Cardiac muscle cell (in vitro differentiated cells and primary cell): ENCODE measurements at regions not wholly inside any gene's neighbourhood (a gene's known extent, or its start where the extent isn't known, plus 50 kb on each side); places are given as distances from the start of the nearest gene placed in this dataset.

ENCODE experiments used
- DNase-seq, 2 donors: peaks; one replicate each; pipeline versions ENCODE4 v3.0.0 to v3.0.0-alpha.2; 2010 to 2017; ENCODE audit warnings: low read depth in 1 of 2, low spot score in 1 of 2
- H3K27ac ChIP-seq: fragments of 200-600 bp; sonication (generic); 2 replicates; pipeline ENCODE4 v1.5.1; 2016
- H3K27me3 ChIP-seq: fragments of 200-600 bp; sonication (generic); 2 replicates; pipeline ENCODE4 v1.6.0; 2016; ENCODE audit warnings: control low read depth
- H3K36me3 ChIP-seq: fragments of 200-600 bp; sonication (generic); 2 replicates; pipeline ENCODE4 v1.5.1; 2016; ENCODE audit warnings: control low read depth
- H3K4me1 ChIP-seq: fragments of 200-600 bp; sonication (generic); 2 replicates; pipeline ENCODE4 v1.8.1; 2017; ENCODE audit warnings: low read depth, mild to moderate bottlenecking, mixed run types
- H3K4me3 ChIP-seq: fragments of 200-600 bp; sonication (generic); 2 replicates; pipeline ENCODE4 v1.5.1; 2016; ENCODE audit warnings: mild to moderate bottlenecking
- H3K9me3 ChIP-seq: fragments of 200-600 bp; sonication (generic); 2 replicates; pipeline ENCODE4 v1.5.1; 2017; ENCODE audit warnings: low read depth, mild to moderate bottlenecking, control low read depth
- CTCF ChIP-seq: IDR thresholded peaks from 2 replicates; pipeline ENCODE4 v1.5.1; 2012; ENCODE audit warnings: low read depth, mild to moderate bottlenecking, low read length

DNA sequence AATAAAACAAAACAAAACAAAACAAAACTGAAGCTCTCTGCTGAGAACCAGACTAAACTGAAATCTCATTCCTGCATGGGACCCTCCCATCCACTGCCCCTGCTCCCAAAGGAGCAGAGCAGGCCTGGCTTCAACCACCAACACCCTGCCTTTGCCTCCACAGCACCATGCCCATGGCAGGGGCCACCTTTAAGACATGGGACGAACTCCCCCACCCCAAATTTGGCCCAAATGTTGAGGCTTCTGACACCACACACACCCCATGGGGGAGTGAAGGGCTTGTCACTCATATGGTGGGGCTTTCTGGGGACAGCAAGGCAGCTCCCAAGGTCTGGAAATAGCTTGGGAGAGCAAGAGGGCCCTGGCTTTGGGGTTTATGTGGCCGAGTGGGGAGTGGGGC is 177.2 kb downstream of the KIF26A start:
- TF ChIP-seq CTCF, result no peak

GRCh38 chr14:104316121-104316722 is 177.8 kb downstream of the KIF26A start:
- H3K4me1 ChIP-seq, result no peaks in the 10 kb centered on the region
- H3K27ac ChIP-seq, result no peak overlapping the region
- no peaks in the 10 kb centered on the region for H3K36me3 ChIP-seq
- no peaks in the 10 kb centered on the region for H3K9me3 ChIP-seq
- no peak for TF ChIP-seq CTCF
- no peaks in the 10 kb centered on the region for H3K27me3 ChIP-seq
- no peak overlapping the region for H3K4me3 ChIP-seq
- DNase-seq, result no peak

More for the DNA sequence above, 177.2 kb downstream of the KIF26A start:
- Histone ChIP-seq H3K9me3 (no peaks in the 10 kb centered on the region), H3K4me1 (no peaks in the 10 kb centered on the region), H3K27ac (no peak overlapping the region), H3K36me3 (no peaks in the 10 kb centered on the region), H3K4me3 (no peak overlapping the region), H3K27me3 (no peaks in the 10 kb centered on the region)
- DNase-seq, result no peak

DNA sequence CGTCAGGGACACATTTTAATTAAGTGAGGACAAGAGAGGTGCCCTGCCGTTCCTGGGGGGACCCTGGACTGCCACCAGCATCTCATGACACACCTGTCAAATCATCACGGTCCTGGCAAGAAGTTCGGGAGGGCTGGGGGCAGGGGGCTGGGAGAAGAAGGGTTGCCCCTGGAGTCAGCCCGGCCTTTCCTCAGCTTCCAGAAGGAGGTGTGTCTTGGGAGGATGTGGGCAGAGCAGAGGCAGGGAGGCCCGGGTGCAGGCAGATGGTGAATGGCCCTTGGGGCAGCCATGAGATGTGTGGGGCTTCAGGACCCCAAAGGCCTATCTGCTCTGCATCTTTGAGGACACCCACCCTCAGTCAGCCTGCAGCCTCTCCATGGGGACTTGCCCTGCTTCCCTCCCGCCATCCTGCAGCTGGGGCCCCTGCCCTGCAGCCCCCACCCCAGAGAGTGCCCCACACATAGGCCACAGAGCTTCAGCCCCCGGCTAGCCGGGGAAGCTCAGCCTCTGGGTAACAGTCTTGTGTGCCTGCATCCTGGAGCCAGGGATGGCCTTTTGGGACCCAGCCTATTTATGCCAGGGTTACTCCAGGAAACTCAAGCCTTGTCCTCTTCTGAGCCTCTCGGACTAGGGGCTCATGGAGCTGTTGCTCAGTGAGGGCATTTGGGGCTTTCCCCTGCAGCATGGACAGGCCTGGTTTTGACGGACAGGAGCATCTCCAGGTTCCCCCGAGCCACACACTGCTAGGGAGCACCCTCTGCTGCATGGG is 178.5 kb downstream of the KIF26A start:
- Histone ChIP-seq H3K4me1 (no peaks in the 10 kb centered on the region), H3K36me3 (no peaks in the 10 kb centered on the region), H3K27ac (no peak overlapping the region), H3K9me3 (no peaks in the 10 kb centered on the region), H3K4me3 (no peak overlapping the region), H3K27me3 (no peaks in the 10 kb centered on the region)
- no peak for TF ChIP-seq CTCF
- DNase-seq, result no peak

DNA sequence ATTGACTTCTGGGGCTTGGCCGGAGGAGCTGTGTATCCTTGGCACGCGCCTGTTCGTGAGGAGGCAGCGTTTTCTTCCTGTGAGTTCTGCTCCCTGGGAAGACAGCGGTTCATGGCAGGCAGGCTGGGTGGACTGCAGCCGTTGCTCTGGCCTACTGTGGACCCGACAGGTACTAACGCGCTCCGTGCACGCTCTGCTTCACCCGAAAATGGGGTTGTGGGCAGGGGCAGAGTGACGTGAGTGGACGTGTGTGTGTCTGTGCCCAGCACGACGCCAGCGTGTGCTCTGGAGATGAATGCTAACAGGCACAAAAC is 179.1 kb downstream of the KIF26A start:
- no peak overlapping the region for H3K4me3 ChIP-seq
- no peak for TF ChIP-seq CTCF
- no peaks in the 10 kb centered on the region for H3K36me3 ChIP-seq
- no peaks in the 10 kb centered on the region for H3K9me3 ChIP-seq
- no peaks in the 10 kb centered on the region for H3K4me1 ChIP-seq
- H3K27ac ChIP-seq, result no peak overlapping the region
- no peak for DNase-seq
- H3K27me3 ChIP-seq, result no peaks in the 10 kb centered on the region

GRCh38 chr14:104317975-104318557 is 179.7 kb downstream of the KIF26A start:
- no peaks in the 10 kb centered on the region for H3K9me3 ChIP-seq
- H3K27me3 ChIP-seq, result no peaks in the 10 kb centered on the region
- H3K4me3 ChIP-seq, result no peak overlapping the region
- DNase-seq, result no peak
- H3K4me1 ChIP-seq, result no peaks in the 10 kb centered on the region
- TF ChIP-seq CTCF, result no peak
- no peak overlapping the region for H3K27ac ChIP-seq
- H3K36me3 ChIP-seq, result no peaks in the 10 kb centered on the region
